Tibial nerve (tissue), 4 donors: ENCODE measurements at regions not wholly inside any gene's neighbourhood (a gene's known extent, or its start where the extent isn't known, plus 50 kb on each side); places are given as distances from the start of the nearest gene placed in this dataset.
"Not testable (repeated sequence)": the region's sequence is repeated elsewhere in the genome, so short reads cannot be mapped to it uniquely, and the experiment has no call there.

ENCODE experiments used
- DNase-seq, 2 donors: peaks; one replicate each; pipeline ENCODE4 v3.0.0-alpha.2; 2019; ENCODE audit warnings: low spot score in 2 of 2
- H3K27ac ChIP-seq, 4 donors: fragments of 200-600 bp; sonication (generic) in 3 of 4; one replicate each; pipeline ENCODE4 v1.5.1; 2017 to 2019; ENCODE audit warnings: mild to moderate bottlenecking in 1 of 4
- H3K27me3 ChIP-seq, 2 donors: fragments of 200-600 bp; sonication (generic) in 1 of 2; one replicate each; pipeline versions ENCODE4 v1.5.1 to v1.6.0; 2017 to 2019
- H3K36me3 ChIP-seq, 3 donors: fragments of 200-600 bp; sonication (generic); one replicate each; pipeline ENCODE4 v1.5.1; 2018 to 2019
- H3K4me1 ChIP-seq, 4 donors: fragments of 200-600 bp; sonication (generic) in 3 of 4; one replicate each; pipeline ENCODE4 v1.5.1; 2017 to 2019
- H3K4me3 ChIP-seq, 4 donors: fragments of 200-600 bp; sonication (generic) in 3 of 4; one replicate each; pipeline ENCODE4 v1.5.1; 2017 to 2019; ENCODE audit warnings: mild to moderate bottlenecking in 1 of 4, moderate library complexity in 1 of 4
- H3K9me3 ChIP-seq, 4 donors: fragments of 200-600 bp; sonication (generic) in 3 of 4; one replicate each; pipeline ENCODE4 v1.5.1; 2017 to 2019
- CTCF ChIP-seq, 5 experiments: fragments of 200-600 bp in 3 of 5; fragments of 450-650 bp in 2 of 5; sonication (generic) in 3 of 5; IDR thresholded peaks; one replicate each; pipeline ENCODE4 v1.5.1; 2016 to 2019; ENCODE audit warnings: antibody characterized with exemption in 5 of 5, mild to moderate bottlenecking in 3 of 5, moderate library complexity in 2 of 5
- EP300 ChIP-seq, 2 donors: sonication (generic); formaldehyde crosslinking; IDR thresholded peaks; one replicate each; pipeline ENCODE4 v1.6.1; 2017; ENCODE audit warnings: antibody characterized with exemption in 2 of 2, mild to moderate bottlenecking in 1 of 2
- POLR2A ChIP-seq, 2 donors: fragments of 450-650 bp; IDR thresholded peaks; one replicate each; pipeline ENCODE4 v1.6.1; 2017; ENCODE audit warnings: antibody characterized with exemption in 2 of 2, mild to moderate bottlenecking in 2 of 2, moderate library complexity in 2 of 2
- WGBS, 2 donors: methylation state at CpG; one replicate each; pipeline ENCODE4 v1.1.5; 2018; 5-methylcytosine and 5-hydroxymethylcytosine counted together

- H3K9me3 ChIP-seq = no peaks in the 10 kb centered on the region
- TF ChIP-seq EP300 (IDR thresholded peaks at IDR 0.05) (no peak), POLR2A (IDR thresholded peaks at IDR 0.05) (no peak)
- no peak for DNase-seq
- no peak overlapping the region for H3K4me3 ChIP-seq
- H3K36me3 ChIP-seq = no peaks in the 10 kb centered on the region
- no peak overlapping the region for H3K27ac ChIP-seq
- H3K27me3 ChIP-seq = no peaks in the 10 kb centered on the region
- peaks cover 0 to 7% (median 0%) of the 10 kb centered on the region in 4 donors for H3K4me1 ChIP-seq
- WGBS, 2 donors = 25 to 30% methylated on average over 11 of the region's 11 CpGs
Observed at GRCh38 chr1:37362594-37363385, 111.6 kb upstream of the ZC3H12A start.

GRCh38 chr1:37363535-37363934, 110.8 kb upstream of the ZC3H12A start:
- no peaks in the 10 kb centered on the region for H3K9me3 ChIP-seq
- no peak overlapping the region for H3K4me3 ChIP-seq
- peaks cover 0 to 7% (median 0%) of the 10 kb centered on the region in 4 donors for H3K4me1 ChIP-seq
- TF ChIP-seq POLR2A (IDR thresholded peaks at IDR 0.05) (no peak), CTCF (IDR thresholded peaks at IDR 0.05) (no peak), EP300 (IDR thresholded peaks at IDR 0.05) (no peak)
- H3K36me3 ChIP-seq = no peaks in the 10 kb centered on the region
- DNase-seq = no peak
- no peaks in the 10 kb centered on the region for H3K27me3 ChIP-seq
- 58 to 60% methylated on average over 4 of the region's 4 CpGs for WGBS, 2 donors
- no peak overlapping the region for H3K27ac ChIP-seq

- H3K4me3 ChIP-seq, DNase-seq, H3K4me1 ChIP-seq, H3K9me3 ChIP-seq, H3K27me3 ChIP-seq, H3K27ac ChIP-seq, H3K36me3 ChIP-seq: not testable (repeated sequence)
- 56 to 58% methylated on average over 3 of the region's 3 CpGs for WGBS, 2 donors
Observed at GRCh38 chr1:37368665-37369315, 105.6 kb upstream of the ZC3H12A start.

- Histone ChIP-seq H3K36me3 (no peaks in the 10 kb centered on the region), H3K27me3 (no peaks in the 10 kb centered on the region), H3K27ac (no peak overlapping the region), H3K4me1 (no peaks in the 10 kb centered on the region), H3K4me3 (no peak overlapping the region), H3K9me3 (peaks cover 0 to 6% (median 0%) of the 10 kb centered on the region in 4 donors)
- WGBS, 2 donors = 45 to 56% methylated on average over 2 of the region's 2 CpGs
- no peak for DNase-seq
- TF ChIP-seq CTCF (IDR thresholded peaks at IDR 0.05) = no peak
- no peak for TF ChIP-seq EP300 (IDR thresholded peaks at IDR 0.05)
- no peak for TF ChIP-seq POLR2A (IDR thresholded peaks at IDR 0.05)
Observed at GRCh38 chr1:37372302-37372701, 102.1 kb upstream of the ZC3H12A start.

- H3K9me3 ChIP-seq = peaks cover 0 to 6% (median 0%) of the 10 kb centered on the region in 4 donors
- DNase-seq = no peak
- H3K4me3 ChIP-seq = no peak overlapping the region
- no peaks in the 10 kb centered on the region for H3K36me3 ChIP-seq
- H3K27me3 ChIP-seq = no peaks in the 10 kb centered on the region
- H3K27ac ChIP-seq = no peak overlapping the region
- 78 to 79% methylated on average over 13 of the region's 13 CpGs for WGBS, 2 donors
- H3K4me1 ChIP-seq = no peaks in the 10 kb centered on the region
- no peak for TF ChIP-seq EP300 (IDR thresholded peaks at IDR 0.05)
- no peak for TF ChIP-seq POLR2A (IDR thresholded peaks at IDR 0.05)
- no peak for TF ChIP-seq CTCF (IDR thresholded peaks at IDR 0.05)
Observed at GRCh38 chr1:37372711-37373110, 101.7 kb upstream of the ZC3H12A start.

- Histone ChIP-seq H3K4me1 (no peaks in the 10 kb centered on the region), H3K9me3 (peaks cover 0 to 6% (median 0%) of the 10 kb centered on the region in 4 donors), H3K36me3 (no peaks in the 10 kb centered on the region), H3K27me3 (no peaks in the 10 kb centered on the region), H3K4me3 (no peak overlapping the region), H3K27ac (no peak overlapping the region)
- no peak for DNase-seq
- no peak for TF ChIP-seq EP300 (IDR thresholded peaks at IDR 0.05)
- no peak for TF ChIP-seq CTCF (IDR thresholded peaks at IDR 0.05)
- TF ChIP-seq POLR2A (IDR thresholded peaks at IDR 0.05) = no peak
- 86 to 87% methylated on average over 3 of the region's 3 CpGs for WGBS, 2 donors
Observed at GRCh38 chr1:37373413-37373812, 101.0 kb upstream of the ZC3H12A start.

GRCh38 chr1:37380546-37380945, 93.8 kb upstream of the ZC3H12A start:
- H3K27ac ChIP-seq, DNase-seq, H3K4me1 ChIP-seq, H3K36me3 ChIP-seq, H3K27me3 ChIP-seq, H3K9me3 ChIP-seq, H3K4me3 ChIP-seq: not testable (repeated sequence)
- WGBS, 2 donors = 66 to 73% methylated on average over 5 to 9 of the region's 9 CpGs
